ENCODE measurements at regions not wholly inside any gene's neighbourhood (a gene's known extent, or its start where the extent isn't known, plus 50 kb on each side); places are given as distances from the start of the nearest gene placed in this dataset.

DNA sequence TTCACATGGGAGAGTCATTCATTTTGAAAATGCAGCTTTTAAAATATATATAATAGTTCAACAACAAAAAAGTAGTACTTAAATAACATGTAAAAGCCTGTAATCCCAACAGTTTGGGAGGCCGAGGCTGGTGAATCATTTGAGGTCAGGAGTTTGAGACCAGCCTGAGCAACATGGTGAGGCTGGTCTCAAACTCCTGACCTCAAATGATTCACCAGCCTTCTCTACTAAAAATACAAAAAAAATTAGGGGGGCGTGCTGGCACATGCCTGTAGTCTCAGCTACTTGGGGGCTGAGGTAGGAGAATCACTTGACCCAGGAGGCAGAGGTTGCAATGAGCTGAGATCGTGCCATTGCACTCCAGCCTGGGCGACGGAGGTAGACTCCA, 256.3 kb upstream of the RGS6 start:
- TF ChIP-seq EZH2phosphoT487 (IDR thresholded peaks at IDR 0.05; ENCODE audit: borderline replicate concordance) = no peak
- TF ChIP-seq, protein P1, sequence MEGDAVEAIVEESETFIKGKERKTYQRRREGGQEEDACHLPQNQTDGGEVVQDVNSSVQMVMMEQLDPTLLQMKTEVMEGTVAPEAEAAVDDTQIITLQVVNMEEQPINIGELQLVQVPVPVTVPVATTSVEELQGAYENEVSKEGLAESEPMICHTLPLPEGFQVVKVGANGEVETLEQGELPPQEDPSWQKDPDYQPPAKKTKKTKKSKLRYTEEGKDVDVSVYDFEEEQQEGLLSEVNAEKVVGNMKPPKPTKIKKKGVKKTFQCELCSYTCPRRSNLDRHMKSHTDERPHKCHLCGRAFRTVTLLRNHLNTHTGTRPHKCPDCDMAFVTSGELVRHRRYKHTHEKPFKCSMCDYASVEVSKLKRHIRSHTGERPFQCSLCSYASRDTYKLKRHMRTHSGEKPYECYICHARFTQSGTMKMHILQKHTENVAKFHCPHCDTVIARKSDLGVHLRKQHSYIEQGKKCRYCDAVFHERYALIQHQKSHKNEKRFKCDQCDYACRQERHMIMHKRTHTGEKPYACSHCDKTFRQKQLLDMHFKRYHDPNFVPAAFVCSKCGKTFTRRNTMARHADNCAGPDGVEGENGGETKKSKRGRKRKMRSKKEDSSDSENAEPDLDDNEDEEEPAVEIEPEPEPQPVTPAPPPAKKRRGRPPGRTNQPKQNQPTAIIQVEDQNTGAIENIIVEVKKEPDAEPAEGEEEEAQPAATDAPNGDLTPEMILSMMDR (conservative IDR thresholded peaks at IDR 0.05; ENCODE audit: low read length) = no peak

Measured in Loucy (cell line).